ENCODE measurements at regions not wholly inside any gene's neighbourhood (a gene's known extent, or its start where the extent isn't known, plus 50 kb on each side); places are given as distances from the start of the nearest gene placed in this dataset.
"Not testable (repeated sequence)": the region's sequence is repeated elsewhere in the genome, so short reads cannot be mapped to it uniquely, and the experiment has no call there.

- Histone ChIP-seq H3K9me1 (replicated peaks; ENCODE audit: control insufficient read depth, extremely low read depth, insufficient read depth, low read length) (no peaks in the 10 kb centered on the region), H2AFZ (ENCODE audit: low read depth, low read length) (no peak overlapping the region), H3K9ac (replicated peaks; ENCODE audit: extremely low read depth, insufficient read depth, low read length) (no peak overlapping the region), H3K9me3 (replicated peaks; ENCODE audit: control insufficient read depth, insufficient read depth, low read length) (no peaks in the 10 kb centered on the region), H3K4me3 (replicated peaks in 1 of 3; ENCODE audit: insufficient read depth in 1 of 3, low read depth in 1 of 3, low read length in 3 of 3) (no peak overlapping the region), H3K36me3 (ENCODE audit: control insufficient read depth in 2 of 2, extremely low read depth in 1 of 2, insufficient read depth in 2 of 2, low read length in 2 of 2) (no peaks in the 10 kb centered on the region), H3K79me2 (ENCODE audit: control insufficient read depth, insufficient read depth, low read length) (no peaks in the 10 kb centered on the region), H3K4me2 (ENCODE audit: insufficient read depth, low read length) (no peak overlapping the region), H3K4me1 (ENCODE audit: control insufficient read depth, extremely low read depth, insufficient read depth, low read length) (peaks cover 6% of the 10 kb centered on the region), H3K27ac (ENCODE audit: insufficient read depth, low read depth, low read length) (no peak overlapping the region), H4K20me1 (replicated peaks; ENCODE audit: control insufficient read depth, extremely low read depth, insufficient read depth, low read length) (no peaks in the 10 kb centered on the region), H3K27me3 (ENCODE audit: control insufficient read depth in 2 of 2, insufficient read depth in 2 of 2, low read length in 2 of 2) (no peaks in the 10 kb centered on the region)
- DNase-seq (ENCODE audit: low read depth, low spot score), result no peak
- ChIA-PET POLR2A (no interaction called here), CTCF (no interaction called here)
- intact Hi-C loops (cut with micrococcal nuclease), result loop anchor here (5.0 kb wide), 1 partner anchor 137 kb away; no protein-coding TSS in a partner anchor
- no peak for FAIRE-seq
- no TSS peak for BruUV-seq (replicated peaks)
- dilution Hi-C loops (cut with MboI; ENCODE audit: extremely low pct_ligation_motif_present, low sequenced_read_pairs), result no loop called here
- TF ChIP-seq POLR2AphosphoS5 (IDR thresholded peaks at IDR 0.05; ENCODE audit: insufficient read depth, low read depth, low read length) (no peak), FOS (IDR thresholded peaks at IDR 0.05; ENCODE audit: borderline replicate concordance, insufficient read depth, low read length) (no peak), MYC (IDR thresholded peaks at IDR 0.05; ENCODE audit: low read depth, low read length) (no peak), CTCF (IDR thresholded peaks at IDR 0.05; ENCODE audit: extremely low read depth in 1 of 2, insufficient read depth in 1 of 2, low read depth in 1 of 2, low read length in 2 of 2) (no peak), JUN (IDR thresholded peaks at IDR 0.05; ENCODE audit: borderline replicate concordance, insufficient read depth, insufficient read length, low read depth) (no peak), POLR2A (IDR thresholded peaks at IDR 0.05; ENCODE audit: low read depth, low read length) (no peak), EZH2 (IDR thresholded peaks at IDR 0.05; ENCODE audit: borderline replicate concordance, low read depth, low read length, severe bottlenecking) (no peak), MAX (IDR thresholded peaks at IDR 0.05; ENCODE audit: insufficient read depth, insufficient read length) (no peak), GATA2 (IDR thresholded peaks at IDR 0.05; ENCODE audit: insufficient read depth, insufficient read length, low read depth, low read length) (no peak)
Measured at GRCh38 chr6:67768972-67769371, 866.1 kb upstream of the ADGRB3 start.

GRCh38 chr6:67767046-67767822 is 867.8 kb upstream of the ADGRB3 start:
- dilution Hi-C loops (cut with MboI; ENCODE audit: extremely low pct_ligation_motif_present, low sequenced_read_pairs); H3K4me3 ChIP-seq (replicated peaks in 1 of 3; ENCODE audit: insufficient read depth in 1 of 3, low read depth in 1 of 3, low read length in 3 of 3): not testable (repeated sequence)
- intact Hi-C loops (cut with micrococcal nuclease), result loop anchor here (5.0 kb wide), 1 partner anchor 135 kb away; no protein-coding TSS in a partner anchor

More at GRCh38 chr6:67767046-67767822, 867.8 kb upstream of the ADGRB3 start:
- H4K20me1 ChIP-seq (replicated peaks; ENCODE audit: control insufficient read depth, extremely low read depth, insufficient read depth, low read length); BruUV-seq (replicated peaks); H2AFZ ChIP-seq (ENCODE audit: low read depth, low read length); H3K79me2 ChIP-seq (ENCODE audit: control insufficient read depth, insufficient read depth, low read length); H3K36me3 ChIP-seq (ENCODE audit: control insufficient read depth in 2 of 2, extremely low read depth in 1 of 2, insufficient read depth in 2 of 2, low read length in 2 of 2); H3K27me3 ChIP-seq (ENCODE audit: control insufficient read depth in 2 of 2, insufficient read depth in 2 of 2, low read length in 2 of 2); H3K4me2 ChIP-seq (ENCODE audit: insufficient read depth, low read length); H3K4me1 ChIP-seq (ENCODE audit: control insufficient read depth, extremely low read depth, insufficient read depth, low read length); H3K9ac ChIP-seq (replicated peaks; ENCODE audit: extremely low read depth, insufficient read depth, low read length); DNase-seq (ENCODE audit: low read depth, low spot score); H3K9me1 ChIP-seq (replicated peaks; ENCODE audit: control insufficient read depth, extremely low read depth, insufficient read depth, low read length); H3K9me3 ChIP-seq (replicated peaks; ENCODE audit: control insufficient read depth, insufficient read depth, low read length); POLR2A ChIA-PET; FAIRE-seq: not testable (repeated sequence)
- CTCF ChIA-PET, result interaction anchor here (1.4 kb wide), 1 partner anchor 50 kb away, joined by 3 read pairs; no protein-coding TSS in a partner anchor
- peak overlapping the region; percentile 40 for H3K27ac ChIP-seq (ENCODE audit: insufficient read depth, low read depth, low read length)

All from endothelial cell of umbilical vein (primary cell).